ENCODE measurements at regions not wholly inside any gene's neighbourhood (a gene's known extent, or its start where the extent isn't known, plus 50 kb on each side); places are given as distances from the start of the nearest gene placed in this dataset.
"Not testable (repeated sequence)": the region's sequence is repeated elsewhere in the genome, so short reads cannot be mapped to it uniquely, and the experiment has no call there.

- TF ChIP-seq CTCF (tag by site-specific recombination; IDR thresholded peaks at IDR 0.05); ZSCAN18 (tag by site-specific recombination; IDR thresholded peaks at IDR 0.05); ZBTB7A (tag by site-specific recombination; IDR thresholded peaks at IDR 0.05; ENCODE audit: low read depth); WT1 (tag by site-specific recombination; IDR thresholded peaks at IDR 0.05); ZNF416 (tag by site-specific recombination; IDR thresholded peaks at IDR 0.05); ZNF660 (tag by site-specific recombination; IDR thresholded peaks at IDR 0.05); ZNF274 (IDR thresholded peaks at IDR 0.05; ENCODE audit: low read length); ZNF274 (tag by site-specific recombination; IDR thresholded peaks at IDR 0.05; ENCODE audit: borderline replicate concordance); ZNF214 (tag by site-specific recombination; IDR thresholded peaks at IDR 0.05; ENCODE audit: borderline replicate concordance); ZNF211 (tag by site-specific recombination; IDR thresholded peaks at IDR 0.05; ENCODE audit: low read depth); ZNF362 (tag by site-specific recombination; IDR thresholded peaks at IDR 0.05); ZNF530 (tag by site-specific recombination; IDR thresholded peaks at IDR 0.05; ENCODE audit: low read depth); ZNF292 (tag by site-specific recombination; IDR thresholded peaks at IDR 0.05; ENCODE audit: borderline replicate concordance, low read depth); REST (tag by site-specific recombination; IDR thresholded peaks at IDR 0.05): not testable (repeated sequence)
These were observed 234.9 kb downstream of the SHCBP1 start for GRCh38 chr16:46386110-46386771.

All from HEK293 (cell line).